Panc1 (cell line): ENCODE measurements at regions not wholly inside any gene's neighbourhood (a gene's known extent, or its start where the extent isn't known, plus 50 kb on each side); places are given as distances from the start of the nearest gene placed in this dataset.

Source experiments
- ATAC-seq: fragments of 200-7000 bp; cut with Tn5 transposase; 2 replicates; pipeline ENCODE4 v1.9.1; 2020; ENCODE audit warnings: mild to moderate bottlenecking, moderate library complexity
- BruUV-seq: library from RNA; stranded (reverse); fragments of 400-500 nt; replicated peaks from 2 replicates; lab custom pipeline; 2021; lab: Mats Ljungman, UMichigan
- CTCF ChIA-PET: fragments of 300-600 bp; sonication (Branson Sonifier 250); formaldehyde crosslinking; loops from one replicate; lab custom pipeline; 2022; ENCODE audit warnings: antibody characterized with exemption; lab: Charles Lee
- POLR2A ChIA-PET: fragments of 300-600 bp; sonication (Branson Sonifier 250); formaldehyde crosslinking; loops from one replicate; lab custom pipeline; 2022; ENCODE audit warnings: antibody characterized with exemption; lab: Charles Lee
- DNase-seq: peaks from one replicate; pipeline ENCODE4 v3.0.0-alpha.2; 2010; ENCODE audit warnings: low read depth, low spot score
- H3K27ac ChIP-seq: 2 replicates; pipeline ENCODE4 v1.5.1; 2011; ENCODE audit warnings: mild to moderate bottlenecking, low read length, inconsistent platforms
- H3K27me3 ChIP-seq: fragments of 200-500 bp; sonication (Bioruptor generic); 2 replicates; pipeline ENCODE4 v1.6.0; 2014; ENCODE audit warnings: low read length, inconsistent platforms; ENCODE audit not compliant: control insufficient read depth, insufficient read depth
- H3K36me3 ChIP-seq: fragments of 200-500 bp; sonication (Bioruptor generic); 2 replicates; pipeline ENCODE4 v1.5.1; 2014; ENCODE audit warnings: inconsistent platforms, mild to moderate bottlenecking, low read length, moderate library complexity; ENCODE audit not compliant: control insufficient read depth, insufficient read depth
- H3K4me1 ChIP-seq: 2 replicates; pipeline ENCODE4 v1.5.1; 2011; ENCODE audit warnings: inconsistent platforms, mild to moderate bottlenecking, low read length, moderate library complexity; ENCODE audit not compliant: control insufficient read depth, insufficient read depth
- H3K4me3 ChIP-seq, 2 experiments: 2 replicates each; pipeline ENCODE4 v1.5.1; 2011 to 2012; ENCODE audit warnings: low read depth in 2 of 2, low read length in 2 of 2, mild to moderate bottlenecking in 2 of 2, inconsistent platforms in 1 of 2, moderate library complexity in 1 of 2
- H3K9me3 ChIP-seq: fragments of 200-500 bp; sonication (Bioruptor generic); 2 replicates; pipeline ENCODE4 v1.5.1; 2014; ENCODE audit warnings: low read depth, mild to moderate bottlenecking, inconsistent platforms, low read length, moderate library complexity; ENCODE audit not compliant: control insufficient read depth, insufficient read depth
- POLR2AphosphoS5 ChIP-seq: IDR thresholded peaks from 2 replicates; pipeline ENCODE4 v1.6.1; 2012; ENCODE audit warnings: mild to moderate bottlenecking, low read depth, low read length, moderate library complexity
- SIN3A ChIP-seq: IDR thresholded peaks from 2 replicates; pipeline ENCODE4 v1.6.1; 2012; ENCODE audit warnings: low read depth, mild to moderate bottlenecking, low read length, moderate library complexity, borderline replicate concordance; ENCODE audit not compliant: insufficient read depth
- TCF7L2 ChIP-seq: IDR thresholded peaks from 2 replicates; pipeline ENCODE4 v1.6.1; 2011; ENCODE audit warnings: mild to moderate bottlenecking, low read depth, low read length, inconsistent platforms
- in situ Hi-C: cut with HindIII; loops from 2 replicates; pipeline ENCODE4 v1.10.0; 2016; ENCODE audit warnings: low sequenced_read_pairs, low pct_unique_long_range_greater_than_20kb
- intact Hi-C: fragments of 100-400 bp; cut with micrococcal nuclease; formaldehyde crosslinking; loops from one replicate; pipeline ENCODE4 v1.10.0; 2022; ENCODE audit not compliant: unreplicated experiment
- TF ChIP-seq, protein P1 (sequence below), 2 experiments: IDR thresholded peaks; 2 replicates each; pipeline ENCODE4 v1.6.1; 2011 to 2012; ENCODE audit warnings: low read depth in 2 of 2, control low read depth in 1 of 2, low read length in 1 of 2, mild to moderate bottlenecking in 1 of 2, moderate library complexity in 1 of 2; ENCODE audit not compliant: insufficient read depth in 1 of 2
- TF ChIP-seq, protein P2 (sequence below): fragments of 450-650 bp; IDR thresholded peaks from 2 replicates; pipeline ENCODE4 v1.5.1; 2017; ENCODE audit warnings: mild to moderate bottlenecking

DNA sequence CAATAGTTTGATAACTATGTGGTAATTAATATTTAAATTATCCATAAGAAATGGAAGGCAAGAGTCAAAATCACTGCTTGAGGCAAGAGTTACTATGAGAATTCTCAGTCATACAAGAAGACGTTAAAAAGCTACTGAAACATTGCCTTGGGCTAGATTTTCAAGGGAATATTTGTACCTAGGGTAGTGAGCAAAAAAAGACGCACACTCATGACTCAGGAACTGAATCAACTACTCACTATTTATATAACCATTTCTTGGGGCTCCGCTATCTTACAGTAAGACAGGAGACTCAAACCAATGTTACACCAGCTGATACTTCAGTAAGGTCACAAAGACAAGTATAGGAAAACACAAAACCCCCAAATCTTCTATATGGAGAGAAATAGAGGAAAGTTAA is 151.5 kb upstream of the RNPC3 start:
- Histone ChIP-seq H3K27ac (no peak overlapping the region), H3K4me3 (no peak overlapping the region), H3K4me1 (no peaks in the 10 kb centered on the region), H3K9me3 (no peaks in the 10 kb centered on the region), H3K27me3 (no peaks in the 10 kb centered on the region), H3K36me3 (no peaks in the 10 kb centered on the region)
- no peak for TF ChIP-seq POLR2AphosphoS5
- no peak for TF ChIP-seq SIN3A
- TF ChIP-seq, protein P1, sequence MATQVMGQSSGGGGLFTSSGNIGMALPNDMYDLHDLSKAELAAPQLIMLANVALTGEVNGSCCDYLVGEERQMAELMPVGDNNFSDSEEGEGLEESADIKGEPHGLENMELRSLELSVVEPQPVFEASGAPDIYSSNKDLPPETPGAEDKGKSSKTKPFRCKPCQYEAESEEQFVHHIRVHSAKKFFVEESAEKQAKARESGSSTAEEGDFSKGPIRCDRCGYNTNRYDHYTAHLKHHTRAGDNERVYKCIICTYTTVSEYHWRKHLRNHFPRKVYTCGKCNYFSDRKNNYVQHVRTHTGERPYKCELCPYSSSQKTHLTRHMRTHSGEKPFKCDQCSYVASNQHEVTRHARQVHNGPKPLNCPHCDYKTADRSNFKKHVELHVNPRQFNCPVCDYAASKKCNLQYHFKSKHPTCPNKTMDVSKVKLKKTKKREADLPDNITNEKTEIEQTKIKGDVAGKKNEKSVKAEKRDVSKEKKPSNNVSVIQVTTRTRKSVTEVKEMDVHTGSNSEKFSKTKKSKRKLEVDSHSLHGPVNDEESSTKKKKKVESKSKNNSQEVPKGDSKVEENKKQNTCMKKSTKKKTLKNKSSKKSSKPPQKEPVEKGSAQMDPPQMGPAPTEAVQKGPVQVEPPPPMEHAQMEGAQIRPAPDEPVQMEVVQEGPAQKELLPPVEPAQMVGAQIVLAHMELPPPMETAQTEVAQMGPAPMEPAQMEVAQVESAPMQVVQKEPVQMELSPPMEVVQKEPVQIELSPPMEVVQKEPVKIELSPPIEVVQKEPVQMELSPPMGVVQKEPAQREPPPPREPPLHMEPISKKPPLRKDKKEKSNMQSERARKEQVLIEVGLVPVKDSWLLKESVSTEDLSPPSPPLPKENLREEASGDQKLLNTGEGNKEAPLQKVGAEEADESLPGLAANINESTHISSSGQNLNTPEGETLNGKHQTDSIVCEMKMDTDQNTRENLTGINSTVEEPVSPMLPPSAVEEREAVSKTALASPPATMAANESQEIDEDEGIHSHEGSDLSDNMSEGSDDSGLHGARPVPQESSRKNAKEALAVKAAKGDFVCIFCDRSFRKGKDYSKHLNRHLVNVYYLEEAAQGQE (IDR thresholded peaks at IDR 0.05; ENCODE audit: insufficient read depth in 1 of 2, low read depth in 2 of 2, low read length in 1 of 2), result no peak
- TF ChIP-seq, protein P2, sequence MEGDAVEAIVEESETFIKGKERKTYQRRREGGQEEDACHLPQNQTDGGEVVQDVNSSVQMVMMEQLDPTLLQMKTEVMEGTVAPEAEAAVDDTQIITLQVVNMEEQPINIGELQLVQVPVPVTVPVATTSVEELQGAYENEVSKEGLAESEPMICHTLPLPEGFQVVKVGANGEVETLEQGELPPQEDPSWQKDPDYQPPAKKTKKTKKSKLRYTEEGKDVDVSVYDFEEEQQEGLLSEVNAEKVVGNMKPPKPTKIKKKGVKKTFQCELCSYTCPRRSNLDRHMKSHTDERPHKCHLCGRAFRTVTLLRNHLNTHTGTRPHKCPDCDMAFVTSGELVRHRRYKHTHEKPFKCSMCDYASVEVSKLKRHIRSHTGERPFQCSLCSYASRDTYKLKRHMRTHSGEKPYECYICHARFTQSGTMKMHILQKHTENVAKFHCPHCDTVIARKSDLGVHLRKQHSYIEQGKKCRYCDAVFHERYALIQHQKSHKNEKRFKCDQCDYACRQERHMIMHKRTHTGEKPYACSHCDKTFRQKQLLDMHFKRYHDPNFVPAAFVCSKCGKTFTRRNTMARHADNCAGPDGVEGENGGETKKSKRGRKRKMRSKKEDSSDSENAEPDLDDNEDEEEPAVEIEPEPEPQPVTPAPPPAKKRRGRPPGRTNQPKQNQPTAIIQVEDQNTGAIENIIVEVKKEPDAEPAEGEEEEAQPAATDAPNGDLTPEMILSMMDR, result no peak
- TF ChIP-seq TCF7L2, result no peak
- no peak for DNase-seq
- CTCF ChIA-PET, result no interaction called here
- POLR2A ChIA-PET, result no interaction called here
- intact Hi-C loops, result no loop called here
- BruUV-seq, result no TSS peak
- ATAC-seq, result no peak
- in situ Hi-C loops, result no loop called here

DNA sequence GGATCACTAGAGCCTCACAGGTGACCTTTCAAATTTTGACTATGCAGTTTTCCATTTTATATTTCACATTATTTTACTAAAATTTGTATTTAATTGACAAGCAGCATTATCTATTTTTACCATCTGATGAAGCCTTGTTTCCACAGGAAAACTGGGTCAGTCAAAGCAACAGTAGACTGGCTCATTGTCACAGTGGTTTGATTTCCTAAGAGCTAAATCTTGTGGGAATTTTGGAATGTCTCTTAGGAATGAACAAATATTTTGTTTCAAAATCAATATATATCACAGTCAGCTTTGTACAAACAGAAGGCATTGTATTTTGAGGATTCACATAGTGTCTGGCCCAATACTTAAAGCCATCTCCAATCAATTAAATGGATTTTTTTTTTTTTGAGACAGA is 152.6 kb upstream of the RNPC3 start:
- ATAC-seq (no peak), DNase-seq (no peak)
- ChIA-PET POLR2A (no interaction called here), CTCF (no interaction called here)
- no peak overlapping the region for H3K4me3 ChIP-seq
- TF ChIP-seq POLR2AphosphoS5 (no peak), TCF7L2 (no peak), SIN3A (no peak)
- TF ChIP-seq, protein P1 (IDR thresholded peaks at IDR 0.05; ENCODE audit: insufficient read depth in 1 of 2, low read depth in 2 of 2, low read length in 1 of 2), result no peak
- TF ChIP-seq, protein P2, result no peak
- no TSS peak for BruUV-seq
- no peaks in the 10 kb centered on the region for H3K9me3 ChIP-seq
- H3K27ac ChIP-seq, result no peak overlapping the region
- in situ Hi-C loops, result no loop called here
- H3K27me3 ChIP-seq, result no peaks in the 10 kb centered on the region
- H3K4me1 ChIP-seq, result no peaks in the 10 kb centered on the region
- no peaks in the 10 kb centered on the region for H3K36me3 ChIP-seq
- intact Hi-C loops, result no loop called here
